Karpas-422 (cell line): ENCODE measurements at regions not wholly inside any gene's neighbourhood (a gene's known extent, or its start where the extent isn't known, plus 50 kb on each side); places are given as distances from the start of the nearest gene placed in this dataset.
A peak's percentile ranks its signal among the peaks of the same experiment; 100 is the strongest.

Experiments
- DNase-seq: peaks from one replicate; pipeline ENCODE4 v3.0.0-alpha.2; 2015
- H2AFZ ChIP-seq: fragments of 200-600 bp; sonication (generic); 2 replicates; pipeline ENCODE4 v1.6.1; 2014; ENCODE audit warnings: antibody characterized with exemption, low read length, mixed read lengths
- H3K27ac ChIP-seq: fragments of 200-600 bp; sonication (generic); 2 replicates; pipeline ENCODE4 v1.5.1; 2014; ENCODE audit warnings: mild to moderate bottlenecking, low read length, moderate library complexity
- H3K27me3 ChIP-seq: fragments of 200-600 bp; sonication (generic); 2 replicates; pipeline ENCODE4 v1.6.1; 2014; ENCODE audit warnings: low read length, mixed read lengths
- H3K36me3 ChIP-seq: fragments of 200-600 bp; sonication (generic); 2 replicates; pipeline ENCODE4 v1.6.1; 2014; ENCODE audit warnings: low read length, mixed read lengths; ENCODE audit not compliant: insufficient read depth
- H3K4me1 ChIP-seq: fragments of 200-600 bp; sonication (generic); 2 replicates; pipeline ENCODE4 v1.6.1; 2014; ENCODE audit warnings: mild to moderate bottlenecking, low read length, mixed read lengths
- H3K4me2 ChIP-seq: fragments of 200-600 bp; sonication (generic); 2 replicates; pipeline ENCODE4 v1.6.1; 2014; ENCODE audit warnings: low read length, low read depth, mild to moderate bottlenecking; ENCODE audit not compliant: poor library complexity, severe bottlenecking
- H3K4me3 ChIP-seq: fragments of 200-600 bp; sonication (generic); 2 replicates; pipeline ENCODE4 v1.5.1; 2014; ENCODE audit warnings: mild to moderate bottlenecking, antibody characterized with exemption, low read length, mixed read lengths
- H3K79me2 ChIP-seq: fragments of 200-600 bp; sonication (generic); 2 replicates; pipeline ENCODE4 v1.6.1; 2014; ENCODE audit warnings: mild to moderate bottlenecking, low read length, mixed read lengths
- H3K9ac ChIP-seq: fragments of 200-600 bp; sonication (generic); 2 replicates; pipeline ENCODE4 v1.6.0; 2014; ENCODE audit warnings: low read length
- H3K9me2 ChIP-seq: fragments of 200-600 bp; sonication (generic), shearing (Covaris generic); replicated peaks from 2 replicates; pipeline ENCODE4 v1.6.0; 2014; ENCODE audit warnings: mild to moderate bottlenecking, low read length, moderate library complexity; ENCODE audit not compliant: insufficient read depth
- H3K9me3 ChIP-seq: fragments of 300-700, 200-600 bp; sonication (generic); 2 replicates; pipeline ENCODE4 v1.6.1; 2014; ENCODE audit warnings: low read length, mixed read lengths
- H4K20me1 ChIP-seq: fragments of 200-600 bp; sonication (generic); 2 replicates; pipeline ENCODE4 v1.6.1; 2014; ENCODE audit warnings: mild to moderate bottlenecking, antibody characterized with exemption, low read length, low read depth; ENCODE audit not compliant: insufficient read depth

GRCh38 chr2:187842978-187843847 lies 289.0 kb upstream of the TFPI start:
- Histone ChIP-seq H3K79me2 (no peaks in the 10 kb centered on the region), H2AFZ (no peak overlapping the region), H3K27me3 (no peaks in the 10 kb centered on the region), H3K4me3 (no peak overlapping the region), H3K4me2 (no peak overlapping the region), H3K36me3 (no peaks in the 10 kb centered on the region), H3K27ac (no peak overlapping the region), H3K9ac (no peak overlapping the region), H3K9me2 (no peaks in the 10 kb centered on the region), H3K4me1 (no peaks in the 10 kb centered on the region), H4K20me1 (no peaks in the 10 kb centered on the region), H3K9me3 (no peaks in the 10 kb centered on the region)
- peak; percentile 79 for DNase-seq

DNA sequence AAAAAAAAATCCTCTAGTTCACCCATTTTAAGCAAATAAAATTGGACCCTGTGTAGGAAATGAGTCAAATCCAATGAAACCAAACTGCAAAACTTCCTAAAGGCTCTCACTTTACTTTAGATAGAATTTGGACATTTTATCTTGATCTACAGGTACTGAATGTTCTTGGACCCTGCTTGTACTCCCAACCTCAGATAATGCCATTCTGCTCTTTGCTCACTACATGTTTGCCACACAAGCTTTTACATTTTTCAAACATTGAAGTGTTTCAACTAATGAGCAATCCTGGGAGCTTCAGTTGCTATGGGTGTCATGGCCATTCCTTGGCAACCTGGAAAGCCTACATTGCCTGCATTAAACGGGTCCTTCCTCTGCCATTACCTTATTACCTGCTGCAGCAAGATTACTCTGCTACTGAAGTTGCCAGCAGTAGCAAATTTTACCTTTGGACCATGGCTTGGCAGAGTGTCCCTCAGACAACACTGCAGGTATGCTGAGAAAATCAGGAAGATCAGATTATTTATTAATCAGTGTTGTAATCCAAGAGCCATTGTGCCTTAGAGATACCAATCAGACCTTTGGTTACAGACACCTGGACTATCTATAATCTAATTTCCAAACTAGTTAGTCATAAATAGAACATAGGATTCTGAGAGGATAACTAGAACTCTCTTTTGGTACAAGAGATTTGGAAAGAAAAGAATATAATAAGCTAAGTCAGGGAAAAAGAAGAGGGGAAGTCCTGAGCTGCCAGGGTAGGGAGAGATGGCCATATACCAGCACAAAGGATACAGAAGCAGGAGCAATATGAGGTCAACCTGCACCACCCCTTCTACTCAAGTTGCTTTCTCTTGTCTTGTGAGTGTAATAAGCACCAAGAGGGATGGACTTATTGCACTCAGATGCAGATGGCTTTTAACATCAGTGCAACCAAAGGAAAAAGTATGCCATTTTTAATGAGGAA lies 293.3 kb upstream of the TFPI start:
- no peaks in the 10 kb centered on the region for H3K36me3 ChIP-seq
- H3K9me3 ChIP-seq = no peaks in the 10 kb centered on the region
- no peak overlapping the region for H3K4me3 ChIP-seq
- no peak overlapping the region for H3K9ac ChIP-seq
- no peak overlapping the region for H3K27ac ChIP-seq
- H3K4me2 ChIP-seq = no peak overlapping the region
- no peaks in the 10 kb centered on the region for H3K79me2 ChIP-seq
- DNase-seq = no peak
- no peaks in the 10 kb centered on the region for H4K20me1 ChIP-seq
- no peaks in the 10 kb centered on the region for H3K27me3 ChIP-seq
- no peaks in the 10 kb centered on the region for H3K9me2 ChIP-seq
- H3K4me1 ChIP-seq = no peaks in the 10 kb centered on the region
- no peak overlapping the region for H2AFZ ChIP-seq

DNA sequence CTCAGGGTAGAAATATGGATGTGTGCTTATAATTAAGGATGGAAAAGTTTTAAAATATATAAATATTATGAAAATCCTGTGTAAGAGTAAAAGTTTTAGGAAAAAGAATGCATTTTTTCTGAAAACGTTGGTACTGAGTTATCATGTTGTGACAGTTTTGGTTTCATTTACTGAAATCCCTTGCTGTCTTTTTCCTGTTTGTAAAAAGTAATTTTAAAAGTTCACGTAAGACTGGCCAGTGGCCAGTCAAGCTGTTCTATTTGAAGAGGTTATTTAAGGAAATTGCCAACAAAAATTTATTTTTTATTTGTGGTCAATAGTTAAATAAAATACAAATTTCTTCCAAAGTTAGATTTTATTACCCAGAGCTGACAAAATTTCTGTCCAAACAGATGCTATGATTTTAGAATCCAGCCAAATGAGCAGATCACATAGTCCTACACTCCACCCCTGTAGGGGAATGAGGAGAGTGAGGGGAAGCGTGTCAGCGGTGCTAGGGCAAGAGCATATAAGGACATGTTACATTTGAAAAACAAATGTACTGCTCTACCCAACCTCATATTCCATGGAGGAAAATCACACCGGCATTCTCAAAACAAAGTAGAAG lies 297.8 kb upstream of the TFPI start:
- no peak for DNase-seq
- Histone ChIP-seq H4K20me1 (no peaks in the 10 kb centered on the region), H3K4me3 (no peak overlapping the region), H3K9me3 (no peaks in the 10 kb centered on the region), H3K9me2 (no peaks in the 10 kb centered on the region), H3K9ac (no peak overlapping the region), H3K79me2 (no peaks in the 10 kb centered on the region), H3K27ac (no peak overlapping the region), H2AFZ (no peak overlapping the region), H3K36me3 (no peaks in the 10 kb centered on the region), H3K4me2 (no peak overlapping the region), H3K27me3 (no peaks in the 10 kb centered on the region), H3K4me1 (no peaks in the 10 kb centered on the region)

GRCh38 chr2:187853381-187853791 lies 299.2 kb upstream of the TFPI start:
- no peaks in the 10 kb centered on the region for H3K36me3 ChIP-seq
- no peak overlapping the region for H3K4me2 ChIP-seq
- H4K20me1 ChIP-seq = no peaks in the 10 kb centered on the region
- H3K9me3 ChIP-seq = no peaks in the 10 kb centered on the region
- H3K27ac ChIP-seq = no peak overlapping the region
- H3K9ac ChIP-seq = no peak overlapping the region
- H3K27me3 ChIP-seq = no peaks in the 10 kb centered on the region
- H3K4me1 ChIP-seq = no peaks in the 10 kb centered on the region
- H3K79me2 ChIP-seq = no peaks in the 10 kb centered on the region
- no peak overlapping the region for H2AFZ ChIP-seq
- DNase-seq = no peak
- no peak overlapping the region for H3K4me3 ChIP-seq
- no peaks in the 10 kb centered on the region for H3K9me2 ChIP-seq

DNA sequence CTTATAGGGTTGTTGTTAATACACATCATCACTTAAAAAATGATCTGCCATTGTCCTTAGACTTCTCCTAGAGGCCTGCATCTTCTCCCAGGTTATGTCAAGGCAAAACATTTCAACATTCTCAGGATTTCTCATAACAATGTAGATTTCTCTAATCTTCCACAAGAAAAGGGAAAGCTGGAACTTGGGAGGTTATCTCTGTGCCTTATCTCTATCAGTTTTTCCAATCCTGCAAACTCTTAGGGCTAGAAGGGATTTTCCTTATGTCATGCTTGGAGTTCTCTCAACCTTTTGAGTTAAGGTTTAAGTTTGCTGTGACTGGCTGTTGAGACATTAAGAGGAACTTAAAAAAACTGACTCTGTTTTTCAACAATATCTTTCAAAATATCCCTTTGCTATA lies 300.6 kb upstream of the TFPI start:
- no peak overlapping the region for H2AFZ ChIP-seq
- no peaks in the 10 kb centered on the region for H3K9me3 ChIP-seq
- no peaks in the 10 kb centered on the region for H4K20me1 ChIP-seq
- no peaks in the 10 kb centered on the region for H3K79me2 ChIP-seq
- no peak overlapping the region for H3K4me2 ChIP-seq
- H3K4me1 ChIP-seq = no peaks in the 10 kb centered on the region
- no peak overlapping the region for H3K9ac ChIP-seq
- H3K4me3 ChIP-seq = no peak overlapping the region
- no peaks in the 10 kb centered on the region for H3K9me2 ChIP-seq
- DNase-seq = no peak
- H3K27ac ChIP-seq = no peak overlapping the region
- no peaks in the 10 kb centered on the region for H3K36me3 ChIP-seq
- no peaks in the 10 kb centered on the region for H3K27me3 ChIP-seq

GRCh38 chr2:187855689-187856088 lies 301.5 kb upstream of the TFPI start:
- no peak for DNase-seq
- no peak overlapping the region for H3K4me2 ChIP-seq
- H4K20me1 ChIP-seq = no peaks in the 10 kb centered on the region
- no peak overlapping the region for H3K9ac ChIP-seq
- H3K36me3 ChIP-seq = no peaks in the 10 kb centered on the region
- no peak overlapping the region for H2AFZ ChIP-seq
- H3K4me3 ChIP-seq = no peak overlapping the region
- H3K4me1 ChIP-seq = no peaks in the 10 kb centered on the region
- H3K9me2 ChIP-seq = no peaks in the 10 kb centered on the region
- H3K27ac ChIP-seq = no peak overlapping the region
- H3K79me2 ChIP-seq = no peaks in the 10 kb centered on the region
- no peaks in the 10 kb centered on the region for H3K27me3 ChIP-seq
- H3K9me3 ChIP-seq = no peaks in the 10 kb centered on the region

DNA sequence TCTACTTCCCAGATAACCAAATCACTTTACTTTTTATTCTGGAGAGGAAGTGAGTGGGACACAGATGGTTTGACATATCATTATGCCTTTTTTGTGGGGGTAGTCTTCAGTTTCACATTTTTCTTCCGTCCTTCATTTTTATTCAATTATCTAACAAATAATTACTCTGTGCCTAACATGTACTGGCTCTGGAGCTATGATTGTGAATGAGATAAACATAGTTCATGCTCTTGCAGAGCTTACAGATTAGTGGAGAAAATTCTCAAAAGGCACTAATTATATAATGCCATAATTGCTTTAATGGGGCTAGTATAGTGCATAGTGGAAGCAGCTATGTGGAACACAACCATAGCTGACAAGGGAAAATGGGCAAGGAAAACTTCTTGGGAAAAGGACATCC lies 303.6 kb upstream of the TFPI start:
- Histone ChIP-seq H3K27me3 (no peaks in the 10 kb centered on the region), H3K9me2 (no peaks in the 10 kb centered on the region), H3K79me2 (no peaks in the 10 kb centered on the region), H3K4me1 (no peaks in the 10 kb centered on the region), H3K27ac (no peak overlapping the region), H2AFZ (no peak overlapping the region), H3K9me3 (no peaks in the 10 kb centered on the region), H3K36me3 (no peaks in the 10 kb centered on the region), H3K9ac (no peak overlapping the region), H4K20me1 (no peaks in the 10 kb centered on the region), H3K4me3 (no peak overlapping the region), H3K4me2 (no peak overlapping the region)
- DNase-seq = no peak

DNA sequence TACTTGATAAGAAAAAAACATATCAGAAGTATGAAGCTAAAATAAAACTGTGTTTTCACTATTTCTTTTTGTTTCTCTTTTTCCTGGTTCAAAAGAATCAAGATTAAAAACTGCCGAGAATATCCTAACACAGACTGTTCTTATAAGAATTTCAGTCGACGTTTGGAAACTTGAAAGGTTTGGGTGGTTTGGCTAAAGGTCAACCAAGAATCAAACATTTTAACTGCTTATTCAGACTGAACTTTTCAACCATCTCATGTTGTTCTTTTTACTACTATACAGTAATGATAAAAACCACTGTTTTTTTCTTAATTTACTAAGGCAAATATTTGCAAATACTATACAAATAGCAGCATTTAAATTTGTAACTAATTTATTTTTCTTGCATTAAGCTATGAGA lies 308.5 kb upstream of the TFPI start:
- H3K9ac ChIP-seq = no peak overlapping the region
- H3K9me2 ChIP-seq = no peaks in the 10 kb centered on the region
- DNase-seq = peak; percentile 16
- H3K4me1 ChIP-seq = no peaks in the 10 kb centered on the region
- no peaks in the 10 kb centered on the region for H4K20me1 ChIP-seq
- H2AFZ ChIP-seq = no peak overlapping the region
- H3K4me2 ChIP-seq = no peak overlapping the region
- no peak overlapping the region for H3K4me3 ChIP-seq
- no peaks in the 10 kb centered on the region for H3K27me3 ChIP-seq
- no peaks in the 10 kb centered on the region for H3K9me3 ChIP-seq
- no peaks in the 10 kb centered on the region for H3K79me2 ChIP-seq
- H3K27ac ChIP-seq = no peak overlapping the region
- no peaks in the 10 kb centered on the region for H3K36me3 ChIP-seq
